H1 (cell line): ENCODE measurements at regions not wholly inside any gene's neighbourhood (a gene's known extent, or its start where the extent isn't known, plus 50 kb on each side); places are given as distances from the start of the nearest gene placed in this dataset.

ENCODE experiments used
- BRCA1 ChIP-seq: IDR thresholded peaks from 2 replicates; pipeline ENCODE4 v1.6.1; 2012; ENCODE audit warnings: low read depth, low read length, improper control_type of control experiment
- EP300 ChIP-seq, 2 experiments: IDR thresholded peaks; 1 replicate in 1 of 2; 2 replicates in 1 of 2; pipeline ENCODE4 v1.6.1; 2011 to 2012; ENCODE audit warnings: low read depth in 2 of 2, low read length in 2 of 2, mild to moderate bottlenecking in 2 of 2, borderline replicate concordance in 1 of 2, inconsistent platforms in 1 of 2, moderate library complexity in 1 of 2
- HDAC2 ChIP-seq, 2 experiments: fragments of 300-600 bp in 1 of 2; sonication (generic) in 1 of 2; IDR thresholded peaks; 2 replicates each; pipeline ENCODE4 v1.6.1; 2011 to 2012; ENCODE audit warnings: low read depth in 2 of 2, low read length in 2 of 2, mild to moderate bottlenecking in 2 of 2, moderate library complexity in 2 of 2, borderline replicate concordance in 1 of 2, inconsistent platforms in 1 of 2
- RFX5 ChIP-seq: IDR thresholded peaks from 2 replicates; pipeline ENCODE4 v1.6.1; 2011; ENCODE audit warnings: low read depth, low read length, improper control_type of control experiment, borderline replicate concordance
- SIRT6 ChIP-seq: IDR thresholded peaks from one replicate; pipeline ENCODE4 v1.7.1; 2012; ENCODE audit warnings: low read length, inconsistent platforms
- ZNF274 ChIP-seq: IDR thresholded peaks from 2 replicates; pipeline ENCODE4 v1.7.0; 2012; ENCODE audit warnings: low read length, borderline replicate concordance; ENCODE audit errors: extremely low read depth
- TF ChIP-seq, protein P1 (sequence below), 3 experiments: IDR thresholded peaks; 1 replicate in 2 of 3; 2 replicates in 1 of 3; pipeline versions ENCODE4 v1.5.1 to v1.6.1; 2011; ENCODE audit warnings: low read length in 3 of 3, mild to moderate bottlenecking in 3 of 3, inconsistent platforms in 2 of 3, low read depth in 1 of 3, moderate library complexity in 1 of 3; ENCODE audit not compliant: insufficient read depth in 1 of 3; ENCODE audit errors: control extremely low read depth in 1 of 3

DNA sequence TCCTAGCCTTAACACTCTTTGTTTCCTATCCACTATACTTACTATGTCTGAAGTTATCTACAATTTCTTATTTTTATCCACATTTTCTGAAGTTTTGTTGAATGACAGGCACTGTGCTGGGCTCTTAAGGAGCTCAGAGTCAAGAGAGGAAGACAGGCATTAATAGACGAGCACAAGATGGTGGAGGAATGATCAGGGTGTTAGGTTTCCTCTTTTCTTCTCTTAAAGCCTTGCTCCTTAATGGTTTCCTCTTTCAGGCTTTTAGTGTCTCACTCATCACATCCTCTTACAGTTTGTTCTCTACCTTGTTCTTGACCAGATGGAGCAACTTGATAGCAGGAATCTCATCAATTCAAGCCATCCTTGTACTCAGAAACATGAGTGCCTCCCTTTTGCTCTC is 52.9 kb upstream of the BCL6 start:
- TF ChIP-seq RFX5 (no peak), SIRT6 (no peak), BRCA1 (no peak), EP300 (IDR thresholded peaks at IDR 0.05; ENCODE audit: borderline replicate concordance in 1 of 2, low read depth in 2 of 2, low read length in 2 of 2) (no peak), HDAC2 (IDR thresholded peaks at IDR 0.05; ENCODE audit: borderline replicate concordance in 1 of 2, low read depth in 2 of 2, low read length in 2 of 2) (no peak), ZNF274 (no peak)
- TF ChIP-seq, protein P1, sequence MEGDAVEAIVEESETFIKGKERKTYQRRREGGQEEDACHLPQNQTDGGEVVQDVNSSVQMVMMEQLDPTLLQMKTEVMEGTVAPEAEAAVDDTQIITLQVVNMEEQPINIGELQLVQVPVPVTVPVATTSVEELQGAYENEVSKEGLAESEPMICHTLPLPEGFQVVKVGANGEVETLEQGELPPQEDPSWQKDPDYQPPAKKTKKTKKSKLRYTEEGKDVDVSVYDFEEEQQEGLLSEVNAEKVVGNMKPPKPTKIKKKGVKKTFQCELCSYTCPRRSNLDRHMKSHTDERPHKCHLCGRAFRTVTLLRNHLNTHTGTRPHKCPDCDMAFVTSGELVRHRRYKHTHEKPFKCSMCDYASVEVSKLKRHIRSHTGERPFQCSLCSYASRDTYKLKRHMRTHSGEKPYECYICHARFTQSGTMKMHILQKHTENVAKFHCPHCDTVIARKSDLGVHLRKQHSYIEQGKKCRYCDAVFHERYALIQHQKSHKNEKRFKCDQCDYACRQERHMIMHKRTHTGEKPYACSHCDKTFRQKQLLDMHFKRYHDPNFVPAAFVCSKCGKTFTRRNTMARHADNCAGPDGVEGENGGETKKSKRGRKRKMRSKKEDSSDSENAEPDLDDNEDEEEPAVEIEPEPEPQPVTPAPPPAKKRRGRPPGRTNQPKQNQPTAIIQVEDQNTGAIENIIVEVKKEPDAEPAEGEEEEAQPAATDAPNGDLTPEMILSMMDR (IDR thresholded peaks at IDR 0.05; ENCODE audit: control extremely low read depth in 1 of 3, insufficient read depth in 1 of 3, low read depth in 1 of 3, low read length in 3 of 3) = no peak
